ENCODE measurements at regions not wholly inside any gene's neighbourhood (a gene's known extent, or its start where the extent isn't known, plus 50 kb on each side); places are given as distances from the start of the nearest gene placed in this dataset.

- no peak for TF ChIP-seq EZH2 (IDR thresholded peaks at IDR 0.05; ENCODE audit: insufficient read depth, poor library complexity, severe bottlenecking)
- no peak for TF ChIP-seq EZH2phosphoT487 (IDR thresholded peaks at IDR 0.05; ENCODE audit: insufficient read depth, low read depth)
Observed at GRCh38 chr5:166281433-166281832, 2010.0 kb upstream of the WWC1 start.
